Caco-2 (cell line): ENCODE measurements at regions not wholly inside any gene's neighbourhood (a gene's known extent, or its start where the extent isn't known, plus 50 kb on each side); places are given as distances from the start of the nearest gene placed in this dataset.

ENCODE experiments used
- BruUV-seq: library from RNA; stranded (reverse); fragments of 400-500 nt; replicated peaks from 2 replicates; lab custom pipeline; 2021; lab: Mats Ljungman, UMichigan
- CTCF ChIA-PET: fragments of 300-600 bp; sonication (Branson Sonifier 250); formaldehyde crosslinking; loops from one replicate; lab custom pipeline; 2022; ENCODE audit warnings: antibody characterized with exemption; lab: Charles Lee
- POLR2A ChIA-PET: fragments of 300-600 bp; sonication (Branson Sonifier 250); formaldehyde crosslinking; loops from one replicate; lab custom pipeline; 2022; ENCODE audit warnings: antibody characterized with exemption; lab: Charles Lee
- DNase-seq, 2 experiments: peaks; one replicate each; pipeline versions ENCODE4 v3.0.0 to v3.0.0-alpha.2; 2020 to 2022
- H3K27me3 ChIP-seq: replicated peaks from 2 replicates; pipeline ENCODE4 v1.6.0; 2011; ENCODE audit warnings: low read length; ENCODE audit not compliant: control insufficient read depth, insufficient read depth
- H3K36me3 ChIP-seq: 2 replicates; pipeline ENCODE4 v1.5.1; 2011; ENCODE audit warnings: low read length; ENCODE audit not compliant: control insufficient read depth, insufficient read depth
- H3K4me1 ChIP-seq: fragments of 250-450 bp; sonication (Bioruptor Pico); 2 replicates; pipeline ENCODE4 v1.5.1; 2020; ENCODE audit warnings: mild to moderate bottlenecking
- H3K4me3 ChIP-seq: 2 replicates; pipeline ENCODE4 v1.5.1; 2011; ENCODE audit warnings: low read depth, mild to moderate bottlenecking, control low read depth, low read length
- H3K9me3 ChIP-seq: fragments of 250-450 bp; sonication (Bioruptor Pico); 2 replicates; pipeline ENCODE4 v1.5.1; 2020; ENCODE audit warnings: mild to moderate bottlenecking, moderate library complexity
- H3K27ac Mint-ChIP-seq: one replicate; pipeline ENCODE4 v1.8.0; 2022; ENCODE audit warnings: mixed read lengths; ENCODE audit not compliant: unreplicated experiment
- H3K27me3 Mint-ChIP-seq: one replicate; pipeline ENCODE4 v1.8.0; 2022; ENCODE audit warnings: mixed read lengths; ENCODE audit not compliant: insufficient read depth, unreplicated experiment
- H3K36me3 Mint-ChIP-seq: one replicate; pipeline ENCODE4 v1.8.0; 2022; ENCODE audit warnings: mild to moderate bottlenecking, mixed read lengths; ENCODE audit not compliant: insufficient read depth, unreplicated experiment
- H3K4me1 Mint-ChIP-seq: one replicate; pipeline ENCODE4 v1.8.0; 2022; ENCODE audit warnings: low read depth, mixed read lengths; ENCODE audit not compliant: unreplicated experiment
- H3K4me3 Mint-ChIP-seq: one replicate; pipeline ENCODE4 v1.8.0; 2022; ENCODE audit warnings: mild to moderate bottlenecking, moderate library complexity, mixed read lengths; ENCODE audit not compliant: unreplicated experiment
- H3K9me3 Mint-ChIP-seq: one replicate; pipeline ENCODE4 v1.8.0; 2022; ENCODE audit warnings: mixed read lengths; ENCODE audit not compliant: unreplicated experiment
- intact Hi-C: fragments of 100-400 bp; cut with micrococcal nuclease; formaldehyde crosslinking; loops from one replicate; pipeline ENCODE4 v1.10.0; 2022; ENCODE audit not compliant: unreplicated experiment
- TF ChIP-seq, protein P1 (sequence below), 2 experiments: fragments of 200-600 bp in 1 of 2; IDR thresholded peaks; 1 replicate in 1 of 2; 2 replicates in 1 of 2; pipeline versions ENCODE4 v1.5.1 to v1.8.0; 2011 to 2022; ENCODE audit warnings: antibody characterized with exemption in 1 of 2, control low read depth in 1 of 2, inconsistent platforms in 1 of 2, low read depth in 1 of 2, low read length in 1 of 2, mild to moderate bottlenecking in 1 of 2, moderate library complexity in 1 of 2; ENCODE audit not compliant: insufficient read depth in 1 of 2, severe bottlenecking in 1 of 2, unreplicated experiment in 1 of 2

DNA sequence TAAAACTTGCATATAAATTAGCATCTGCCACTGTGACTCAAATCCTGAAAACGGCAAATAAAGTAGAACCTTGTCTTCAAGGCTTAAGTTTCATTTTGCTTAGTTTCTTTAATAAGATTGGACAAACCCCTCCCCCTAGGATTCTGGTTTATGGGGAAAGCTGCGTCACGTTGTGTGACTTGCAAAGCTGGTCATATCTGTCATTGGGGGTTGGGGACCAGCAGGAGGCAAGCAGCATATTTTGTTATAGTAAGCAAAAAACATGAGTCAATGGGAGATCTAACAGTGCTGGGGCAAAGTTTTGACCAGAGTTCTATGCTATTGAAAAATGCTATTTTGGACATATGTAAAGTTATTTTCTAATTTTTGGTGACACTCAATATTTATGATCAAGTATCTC is 407.3 kb downstream of the PCDH18 start:
- Mint-ChIP-seq H3K9me3 (no peaks in the 10 kb centered on the region), H3K4me1 (no peaks in the 10 kb centered on the region), H3K27ac (no peak overlapping the region), H3K4me3 (no peak overlapping the region), H3K27me3 (peaks cover under 1% of the 10 kb centered on the region), H3K36me3 (no peaks in the 10 kb centered on the region)
- H3K27me3 ChIP-seq: no peaks in the 10 kb centered on the region
- no TSS peak for BruUV-seq
- no peaks in the 10 kb centered on the region for H3K4me1 ChIP-seq
- DNase-seq: no peak
- ChIA-PET CTCF (no interaction called here), POLR2A (no interaction called here)
- no peak overlapping the region for H3K4me3 ChIP-seq
- H3K36me3 ChIP-seq: no peaks in the 10 kb centered on the region
- TF ChIP-seq, protein P1, sequence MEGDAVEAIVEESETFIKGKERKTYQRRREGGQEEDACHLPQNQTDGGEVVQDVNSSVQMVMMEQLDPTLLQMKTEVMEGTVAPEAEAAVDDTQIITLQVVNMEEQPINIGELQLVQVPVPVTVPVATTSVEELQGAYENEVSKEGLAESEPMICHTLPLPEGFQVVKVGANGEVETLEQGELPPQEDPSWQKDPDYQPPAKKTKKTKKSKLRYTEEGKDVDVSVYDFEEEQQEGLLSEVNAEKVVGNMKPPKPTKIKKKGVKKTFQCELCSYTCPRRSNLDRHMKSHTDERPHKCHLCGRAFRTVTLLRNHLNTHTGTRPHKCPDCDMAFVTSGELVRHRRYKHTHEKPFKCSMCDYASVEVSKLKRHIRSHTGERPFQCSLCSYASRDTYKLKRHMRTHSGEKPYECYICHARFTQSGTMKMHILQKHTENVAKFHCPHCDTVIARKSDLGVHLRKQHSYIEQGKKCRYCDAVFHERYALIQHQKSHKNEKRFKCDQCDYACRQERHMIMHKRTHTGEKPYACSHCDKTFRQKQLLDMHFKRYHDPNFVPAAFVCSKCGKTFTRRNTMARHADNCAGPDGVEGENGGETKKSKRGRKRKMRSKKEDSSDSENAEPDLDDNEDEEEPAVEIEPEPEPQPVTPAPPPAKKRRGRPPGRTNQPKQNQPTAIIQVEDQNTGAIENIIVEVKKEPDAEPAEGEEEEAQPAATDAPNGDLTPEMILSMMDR (IDR thresholded peaks at IDR 0.05; ENCODE audit: insufficient read depth in 1 of 2, low read depth in 1 of 2, low read length in 1 of 2, severe bottlenecking in 1 of 2, unreplicated experiment in 1 of 2): no peak
- intact Hi-C loops: no loop called here
- no peaks in the 10 kb centered on the region for H3K9me3 ChIP-seq

DNA sequence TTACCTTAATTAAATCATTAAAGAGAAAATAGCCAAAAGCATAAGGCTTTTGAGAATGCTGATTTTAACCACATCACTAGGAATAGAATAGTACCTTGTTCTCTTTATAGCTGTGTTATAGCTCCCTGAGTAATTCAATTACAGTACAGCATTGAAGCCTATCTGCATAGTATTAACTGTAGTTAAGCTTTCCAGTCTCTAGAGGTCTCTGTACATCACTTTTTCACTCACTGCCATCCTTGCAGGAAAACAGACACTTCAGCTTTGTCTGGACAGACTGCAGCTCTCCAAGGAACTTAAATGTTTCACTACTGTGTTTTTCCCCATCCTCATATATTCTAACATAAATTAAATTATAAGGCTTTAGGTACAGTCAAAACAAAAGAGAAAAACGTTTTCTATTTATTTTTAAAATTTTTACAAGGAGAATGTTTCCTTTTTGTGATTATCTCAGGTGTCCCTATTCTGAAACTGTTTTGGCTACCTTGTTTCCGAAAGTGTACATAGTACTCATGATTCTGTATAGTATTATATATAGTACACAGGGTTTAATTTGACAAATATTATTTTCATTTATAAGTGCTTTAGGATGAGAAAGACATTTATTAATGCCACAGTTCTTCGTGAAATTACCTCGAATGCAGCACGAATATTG is 407.9 kb downstream of the PCDH18 start:
- DNase-seq: peak in 1 of 2 experiments; percentile 27
- no peaks in the 10 kb centered on the region for H3K36me3 Mint-ChIP-seq
- no peaks in the 10 kb centered on the region for H3K9me3 ChIP-seq
- H3K4me1 ChIP-seq: no peaks in the 10 kb centered on the region
- no peaks in the 10 kb centered on the region for H3K4me1 Mint-ChIP-seq
- H3K27me3 Mint-ChIP-seq: no peaks in the 10 kb centered on the region
- H3K27ac Mint-ChIP-seq: no peak overlapping the region
- no peak overlapping the region for H3K4me3 ChIP-seq
- ChIA-PET POLR2A (no interaction called here), CTCF (no interaction called here)
- no peaks in the 10 kb centered on the region for H3K27me3 ChIP-seq
- H3K9me3 Mint-ChIP-seq: no peaks in the 10 kb centered on the region
- intact Hi-C loops: loop anchor here (1.0 kb wide), 1 partner anchor 487 kb away; no protein-coding TSS in a partner anchor
- H3K4me3 Mint-ChIP-seq: no peak overlapping the region
- TF ChIP-seq, protein P1 (IDR thresholded peaks at IDR 0.05; ENCODE audit: insufficient read depth in 1 of 2, low read depth in 1 of 2, low read length in 1 of 2, severe bottlenecking in 1 of 2, unreplicated experiment in 1 of 2): peak; percentile 46
- BruUV-seq: no TSS peak
- no peaks in the 10 kb centered on the region for H3K36me3 ChIP-seq

DNA sequence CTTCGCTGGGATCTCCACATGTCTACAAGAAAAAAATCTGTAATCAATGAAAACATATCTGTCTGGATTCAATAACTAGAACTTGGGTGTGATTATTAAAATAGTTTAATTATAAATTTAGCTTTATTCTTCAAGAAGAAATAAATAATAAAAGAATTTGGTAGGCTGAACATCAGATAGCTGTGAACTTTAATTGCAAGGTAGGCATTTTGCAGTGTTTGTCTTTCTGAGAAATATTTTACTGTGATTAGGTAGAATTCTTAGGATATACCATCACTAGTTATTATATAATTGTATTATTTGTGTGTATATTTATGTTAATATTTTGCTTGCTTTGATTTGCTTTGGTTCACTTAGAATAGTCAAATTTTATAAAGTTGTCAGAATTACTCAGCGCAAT is 409.4 kb downstream of the PCDH18 start:
- no peaks in the 10 kb centered on the region for H3K36me3 Mint-ChIP-seq
- H3K27me3 Mint-ChIP-seq: no peaks in the 10 kb centered on the region
- no peaks in the 10 kb centered on the region for H3K4me1 Mint-ChIP-seq
- no peak overlapping the region for H3K4me3 ChIP-seq
- no peaks in the 10 kb centered on the region for H3K4me1 ChIP-seq
- POLR2A ChIA-PET: no interaction called here
- H3K4me3 Mint-ChIP-seq: no peak overlapping the region
- CTCF ChIA-PET: no interaction called here
- H3K27me3 ChIP-seq: no peaks in the 10 kb centered on the region
- H3K27ac Mint-ChIP-seq: no peak overlapping the region
- TF ChIP-seq, protein P1 (IDR thresholded peaks at IDR 0.05; ENCODE audit: insufficient read depth in 1 of 2, low read depth in 1 of 2, low read length in 1 of 2, severe bottlenecking in 1 of 2, unreplicated experiment in 1 of 2): no peak
- no peaks in the 10 kb centered on the region for H3K36me3 ChIP-seq
- H3K9me3 ChIP-seq: no peaks in the 10 kb centered on the region
- no peak for DNase-seq
- BruUV-seq: no TSS peak
- H3K9me3 Mint-ChIP-seq: no peaks in the 10 kb centered on the region
- intact Hi-C loops: no loop called here
